Hematopoietic multipotent progenitor cell (in vitro differentiated cells): ENCODE measurements at regions not wholly inside any gene's neighbourhood (a gene's known extent, or its start where the extent isn't known, plus 50 kb on each side); places are given as distances from the start of the nearest gene placed in this dataset. TPM values are rescaled to one million over a fixed set of nuclear protein-coding genes. Genes with fewer than 3 reads are reported as not detected.
"Not testable (repeated sequence)": the region's sequence is repeated elsewhere in the genome, so short reads cannot be mapped to it uniquely, and the experiment has no call there.

ENCODE experiments used
- DNase-seq, 3 donors: peaks; one replicate each; pipeline ENCODE4 v3.0.0-alpha.2; 2011 to 2015; ENCODE audit warnings: low read depth in 2 of 3, low spot score in 2 of 3
- small RNA-seq: library from RNA; depleted of rRNA; stranded (forward); fragments of <200 nt; gene quantifications from one replicate; pipeline ENCODE3, GENCODE V24; 2012

- no peak for DNase-seq
Measured at GRCh38 chr7:34569975-34570699, 87.9 kb upstream of the NPSR1 start.

- no peak for DNase-seq
Measured at GRCh38 chr7:34575006-34575405, 83.0 kb upstream of the NPSR1 start.

DNA sequence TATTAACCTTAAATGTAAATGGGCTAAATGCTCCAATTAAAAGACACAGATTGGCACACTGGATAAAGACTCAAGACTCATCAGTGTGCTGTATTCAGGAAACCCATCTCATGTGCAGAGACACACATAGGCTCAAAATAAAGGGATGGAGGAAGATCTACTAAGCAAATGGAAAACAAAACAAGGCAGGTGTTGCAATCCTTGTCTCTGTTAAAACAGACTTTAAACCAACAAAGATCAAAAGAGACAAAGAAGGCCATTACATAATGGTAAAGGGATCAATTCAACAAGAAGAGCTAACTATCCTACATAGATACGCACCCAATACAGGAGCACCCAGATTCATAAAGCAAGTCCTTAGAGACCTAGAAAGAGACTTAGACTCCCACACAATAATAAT is 80.1 kb upstream of the NPSR1 start:
- not testable (repeated sequence) for DNase-seq

DNA sequence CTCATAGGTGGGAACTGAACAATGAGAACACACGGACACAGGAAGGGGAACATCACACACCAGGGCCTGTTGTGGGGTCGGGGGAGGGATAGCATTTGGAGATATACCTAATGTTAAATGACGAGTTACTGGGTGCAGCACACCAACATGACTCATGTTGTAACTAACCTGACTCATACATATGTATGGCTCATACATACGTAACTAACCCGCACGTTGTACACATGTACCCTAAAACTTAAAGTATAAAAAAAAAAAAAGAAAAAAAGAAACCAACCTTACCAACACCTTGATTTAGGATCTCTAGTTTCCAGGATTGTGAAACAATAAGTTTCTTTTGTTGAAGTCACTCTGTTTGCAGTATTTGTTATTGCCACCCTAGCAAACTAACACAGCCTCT is 76.3 kb upstream of the NPSR1 start:
- not testable (repeated sequence) for DNase-seq

GRCh38 chr7:34584526-34584925 is 73.5 kb upstream of the NPSR1 start:
- no peak for DNase-seq

- DNase-seq = no peak
Measured at GRCh38 chr7:34596887-34597286, 61.1 kb upstream of the NPSR1 start.

DNA sequence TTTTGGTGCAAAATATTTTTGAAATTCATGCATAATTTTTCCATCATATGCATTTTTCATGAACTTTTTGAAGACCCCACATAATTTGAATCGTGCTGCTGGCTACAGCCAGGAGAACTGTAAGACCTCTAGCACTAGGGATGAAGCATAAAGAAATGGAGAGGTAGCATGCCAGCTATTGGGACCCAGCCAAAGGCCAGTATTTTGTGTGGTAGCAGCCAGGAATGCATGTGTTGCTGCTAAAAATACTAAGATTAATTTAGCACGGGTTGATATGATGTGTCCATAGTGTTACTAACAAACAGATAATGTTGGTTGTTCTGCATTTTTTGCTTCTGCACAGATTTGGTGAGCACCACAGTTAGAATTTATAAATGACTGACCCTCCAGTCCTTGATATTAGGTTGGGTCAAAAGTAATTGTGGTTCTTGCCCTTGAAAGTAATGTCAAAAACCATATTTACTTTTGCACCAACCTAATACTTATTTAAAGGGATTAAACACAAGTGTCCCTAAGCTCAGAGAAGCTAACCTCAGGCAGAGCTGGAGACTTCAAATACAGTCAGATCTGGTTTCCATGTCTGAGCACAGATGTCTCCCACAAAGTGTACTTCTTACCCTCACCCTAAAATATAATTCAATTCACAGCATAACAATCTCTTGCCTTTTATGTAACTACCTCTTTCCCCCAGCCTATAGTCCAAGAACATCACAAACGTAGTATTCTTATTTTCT is 54.1 kb upstream of the NPSR1 start:
- DNase-seq = no peak

Small RNA genes in the stretch of these regions (small RNA-seq; reads per million reads assigned to genes)
- gene RNU6-438P = not detected
